Endothelial cell of umbilical vein (primary cell): ENCODE measurements at regions not wholly inside any gene's neighbourhood (a gene's known extent, or its start where the extent isn't known, plus 50 kb on each side); places are given as distances from the start of the nearest gene placed in this dataset.

ENCODE experiments used
- CTCF ChIP-seq, 2 donors: IDR thresholded peaks; 1 replicate in 1 of 2; 2 replicates in 1 of 2; pipeline ENCODE4 v1.5.1; 2011; ENCODE audit warnings: low read length in 2 of 2, mild to moderate bottlenecking in 2 of 2, moderate library complexity in 2 of 2, control low read depth in 1 of 2, inconsistent platforms in 1 of 2, low read depth in 1 of 2; ENCODE audit not compliant: insufficient read depth in 1 of 2; ENCODE audit errors: extremely low read depth in 1 of 2
- EZH2 ChIP-seq: IDR thresholded peaks from 2 replicates; pipeline ENCODE4 v1.6.1; 2012; ENCODE audit warnings: borderline replicate concordance, low read depth, mild to moderate bottlenecking, moderate library complexity, low read length, inconsistent platforms; ENCODE audit not compliant: severe bottlenecking
- GATA2 ChIP-seq: IDR thresholded peaks from 2 replicates; pipeline ENCODE4 v1.7.0; 2011; ENCODE audit warnings: low read depth, mild to moderate bottlenecking, moderate library complexity, mixed read lengths, low read length; ENCODE audit not compliant: insufficient read length, insufficient read depth
- JUN ChIP-seq: IDR thresholded peaks from 2 replicates; pipeline ENCODE4 v1.6.1; 2011; ENCODE audit warnings: borderline replicate concordance, low read depth; ENCODE audit not compliant: insufficient read length, insufficient read depth
- MAX ChIP-seq: IDR thresholded peaks from 2 replicates; pipeline ENCODE4 v1.6.1; 2011; ENCODE audit not compliant: insufficient read depth, insufficient read length
- POLR2A ChIP-seq: IDR thresholded peaks from 2 replicates; pipeline ENCODE4 v1.6.1; 2012; ENCODE audit warnings: low read depth, mild to moderate bottlenecking, control low read depth, low read length
- POLR2AphosphoS5 ChIP-seq: IDR thresholded peaks from 2 replicates; pipeline ENCODE4 v1.6.1; 2012; ENCODE audit warnings: low read depth, mild to moderate bottlenecking, control low read depth, low read length, moderate library complexity; ENCODE audit not compliant: insufficient read depth

GRCh38 chr11:83349296-83349695 lies 63.1 kb upstream of the CCDC90B start:
- TF ChIP-seq CTCF (IDR thresholded peaks at IDR 0.05; ENCODE audit: extremely low read depth in 1 of 2, insufficient read depth in 1 of 2, low read depth in 1 of 2, low read length in 2 of 2) (no peak), MAX (no peak), POLR2AphosphoS5 (no peak), EZH2 (no peak), POLR2A (no peak), JUN (no peak), GATA2 (no peak)
